Activated CD4-positive, alpha-beta T cell treated with anti-CD3 and anti-CD28 coated beads for 36 hours (primary cell): ENCODE measurements at regions not wholly inside any gene's neighbourhood (a gene's known extent, or its start where the extent isn't known, plus 50 kb on each side); places are given as distances from the start of the nearest gene placed in this dataset.
"Not testable (repeated sequence)": the region's sequence is repeated elsewhere in the genome, so short reads cannot be mapped to it uniquely, and the experiment has no call there.

Experiments
- ATAC-seq: fragments of 200-7000 bp; cut with Tn5 transposase; one replicate; pipeline ENCODE4 v1.10.0; 2021; ENCODE audit warnings: mild to moderate bottlenecking, moderate library complexity
- CTCF ChIA-PET: fragments of 350-600 bp; sonication (Branson Sonifier 250); formaldehyde crosslinking; loops from one replicate; lab custom pipeline; 2021; ENCODE audit warnings: antibody characterized with exemption; lab: Charles Lee
- POLR2A ChIA-PET: fragments of 350-600 bp; sonication (Branson Sonifier 250); formaldehyde crosslinking; loops from one replicate; lab custom pipeline; 2021; ENCODE audit warnings: antibody characterized with exemption, inconsistent platforms; lab: Charles Lee
- DNase-seq: peaks from one replicate; pipeline ENCODE4 v3.0.0-alpha.2; 2020
- H3K27ac Mint-ChIP-seq: one replicate; pipeline ENCODE4 v1.8.0; 2021; ENCODE audit warnings: mixed read lengths
- H3K27me3 Mint-ChIP-seq: one replicate; pipeline ENCODE4 v1.8.0; 2021; ENCODE audit warnings: mixed read lengths
- H3K36me3 Mint-ChIP-seq: one replicate; pipeline ENCODE4 v1.8.0; 2021; ENCODE audit warnings: low read depth, mixed read lengths
- H3K4me1 Mint-ChIP-seq: one replicate; pipeline ENCODE4 v1.8.0; 2021; ENCODE audit warnings: mixed read lengths
- H3K4me3 Mint-ChIP-seq: one replicate; pipeline ENCODE4 v1.8.0; 2021; ENCODE audit warnings: mild to moderate bottlenecking, moderate library complexity, mixed read lengths
- H3K9me3 Mint-ChIP-seq: one replicate; pipeline ENCODE4 v1.8.0; 2021; ENCODE audit warnings: low read depth, mixed read lengths
- intact Hi-C, 2 experiments: fragments of 100-400 bp; cut with DNase I in 1 of 2; cut with micrococcal nuclease in 1 of 2; formaldehyde crosslinking; loops; one replicate each; pipeline versions ENCODE4 v1.14.2 to v1.15.1; 2022 to 2024; cut with DNase I, micrococcal nuclease

GRCh38 chr15:94848054-94848453 is 616.7 kb downstream of the MCTP2 start:
- DNase-seq (no peak), ATAC-seq (no peak)
- no peaks in the 10 kb centered on the region for H3K4me1 Mint-ChIP-seq
- H3K27ac Mint-ChIP-seq = no peak overlapping the region
- peaks cover 35% of the 10 kb centered on the region for H3K27me3 Mint-ChIP-seq
- ChIA-PET CTCF (interaction anchor here (0.7 kb wide), 1 partner anchor 17 kb away, joined by 3 read pairs; no protein-coding TSS in a partner anchor), POLR2A (no interaction called here)
- intact Hi-C loops = no loop called here
- no peaks in the 10 kb centered on the region for H3K36me3 Mint-ChIP-seq
- H3K4me3 Mint-ChIP-seq = no peak overlapping the region
- H3K9me3 Mint-ChIP-seq = peaks cover 4% of the 10 kb centered on the region

GRCh38 chr15:94855018-94855408 is 623.7 kb downstream of the MCTP2 start:
- Mint-ChIP-seq H3K27ac (no peak overlapping the region), H3K4me3 (no peak overlapping the region), H3K36me3 (no peaks in the 10 kb centered on the region), H3K27me3 (peaks cover 6% of the 10 kb centered on the region), H3K4me1 (no peaks in the 10 kb centered on the region), H3K9me3 (peaks cover 6% of the 10 kb centered on the region)
- ATAC-seq (no peak), DNase-seq (no peak)
- intact Hi-C loops = no loop called here
- ChIA-PET POLR2A (no interaction called here), CTCF (interaction anchor here (0.5 kb wide), 1 partner anchor 164 kb away, joined by 3 read pairs; no protein-coding TSS in a partner anchor)

GRCh38 chr15:94855409-94856266 is 624.3 kb downstream of the MCTP2 start:
- CTCF ChIA-PET = interaction anchor here (0.5 kb wide), 1 partner anchor 165 kb away, joined by 3 read pairs; no protein-coding TSS in a partner anchor
- POLR2A ChIA-PET = no interaction called here

GRCh38 chr15:94856267-94856854 is 625.0 kb downstream of the MCTP2 start:
- intact Hi-C loops = no loop called here
- Mint-ChIP-seq H3K27me3 (peaks cover 4% of the 10 kb centered on the region), H3K4me3 (no peak overlapping the region), H3K27ac (no peak overlapping the region), H3K36me3 (no peaks in the 10 kb centered on the region), H3K4me1 (no peaks in the 10 kb centered on the region), H3K9me3 (peaks cover 6% of the 10 kb centered on the region)
- ATAC-seq (no peak), DNase-seq (no peak)
- POLR2A ChIA-PET = no interaction called here
- CTCF ChIA-PET = no interaction called here

More at GRCh38 chr15:94855409-94856266, 624.3 kb downstream of the MCTP2 start:
- ATAC-seq (no peak), DNase-seq (no peak)
- Mint-ChIP-seq H3K27ac (no peak overlapping the region), H3K4me1 (no peaks in the 10 kb centered on the region), H3K4me3 (no peak overlapping the region), H3K36me3 (no peaks in the 10 kb centered on the region), H3K27me3 (peaks cover 6% of the 10 kb centered on the region), H3K9me3 (peaks cover 6% of the 10 kb centered on the region)
- intact Hi-C loops = no loop called here

- DNase-seq (no peak), ATAC-seq (no peak)
- CTCF ChIA-PET = interaction anchor here (0.6 kb wide), 1 partner anchor 244 kb away, joined by 4 read pairs; no protein-coding TSS in a partner anchor
- no peak overlapping the region for H3K4me3 Mint-ChIP-seq
- intact Hi-C loops = no loop called here
- peaks cover 4% of the 10 kb centered on the region for H3K9me3 Mint-ChIP-seq
- no peak overlapping the region for H3K27ac Mint-ChIP-seq
- no peaks in the 10 kb centered on the region for H3K4me1 Mint-ChIP-seq
- no peaks in the 10 kb centered on the region for H3K36me3 Mint-ChIP-seq
- POLR2A ChIA-PET = no interaction called here
- H3K27me3 Mint-ChIP-seq = peaks cover 2% of the 10 kb centered on the region
Observed at GRCh38 chr15:94857466-94857865, 626.1 kb downstream of the MCTP2 start.

- CTCF ChIA-PET = no interaction called here
- intact Hi-C loops = no loop called here
- DNase-seq (no peak), ATAC-seq (no peak)
- H3K36me3 Mint-ChIP-seq = no peaks in the 10 kb centered on the region
- peaks cover 2% of the 10 kb centered on the region for H3K27me3 Mint-ChIP-seq
- no peak overlapping the region for H3K27ac Mint-ChIP-seq
- H3K4me3 Mint-ChIP-seq = no peak overlapping the region
- H3K9me3 Mint-ChIP-seq = peaks cover 4% of the 10 kb centered on the region
- POLR2A ChIA-PET = no interaction called here
- no peaks in the 10 kb centered on the region for H3K4me1 Mint-ChIP-seq
Observed at GRCh38 chr15:94858011-94858410, 626.6 kb downstream of the MCTP2 start.

- ChIA-PET POLR2A (no interaction called here), CTCF (no interaction called here)
- peaks cover 4% of the 10 kb centered on the region for H3K9me3 Mint-ChIP-seq
- no peak for ATAC-seq
- intact Hi-C loops = no loop called here
- H3K4me3 Mint-ChIP-seq = no peak overlapping the region
- DNase-seq = no peak
- H3K27ac Mint-ChIP-seq = no peak overlapping the region
- peaks cover 2% of the 10 kb centered on the region for H3K27me3 Mint-ChIP-seq
- H3K4me1 Mint-ChIP-seq = no peaks in the 10 kb centered on the region
- H3K36me3 Mint-ChIP-seq = no peaks in the 10 kb centered on the region
Observed at GRCh38 chr15:94858449-94858848, 627.1 kb downstream of the MCTP2 start.

GRCh38 chr15:94858920-94859319 is 627.6 kb downstream of the MCTP2 start:
- no peaks in the 10 kb centered on the region for H3K36me3 Mint-ChIP-seq

GRCh38 chr15:94864600-94864999 is 633.2 kb downstream of the MCTP2 start:
- intact Hi-C loops = no loop called here
- no peak overlapping the region for H3K27ac Mint-ChIP-seq
- H3K36me3 Mint-ChIP-seq = no peaks in the 10 kb centered on the region
- no peak overlapping the region for H3K4me3 Mint-ChIP-seq
- DNase-seq = no peak
- CTCF ChIA-PET = no interaction called here
- POLR2A ChIA-PET = interaction anchor here (0.6 kb wide), 1 partner anchor 630 kb away, joined by 3 read pairs; no protein-coding TSS in a partner anchor
- no peak for ATAC-seq
- no peaks in the 10 kb centered on the region for H3K4me1 Mint-ChIP-seq
- H3K27me3 Mint-ChIP-seq = no peaks in the 10 kb centered on the region
- H3K9me3 Mint-ChIP-seq = peaks cover 2% of the 10 kb centered on the region

More at GRCh38 chr15:94858920-94859319, 627.6 kb downstream of the MCTP2 start:
- Mint-ChIP-seq H3K27me3 (no peaks in the 10 kb centered on the region), H3K4me1 (no peaks in the 10 kb centered on the region), H3K9me3 (no peaks in the 10 kb centered on the region), H3K27ac (no peak overlapping the region), H3K4me3 (no peak overlapping the region)
- ATAC-seq (no peak), DNase-seq (no peak)
- CTCF ChIA-PET = no interaction called here
- intact Hi-C loops = no loop called here
- POLR2A ChIA-PET = no interaction called here

- POLR2A ChIA-PET = interaction anchor here (0.6 kb wide), 1 partner anchor 170 kb away, joined by 3 read pairs; no protein-coding TSS in a partner anchor
- CTCF ChIA-PET, H3K27ac Mint-ChIP-seq, DNase-seq, H3K27me3 Mint-ChIP-seq, H3K4me1 Mint-ChIP-seq, intact Hi-C loops, H3K9me3 Mint-ChIP-seq, ATAC-seq, H3K36me3 Mint-ChIP-seq, H3K4me3 Mint-ChIP-seq: not testable (repeated sequence)
Observed at GRCh38 chr15:94868265-94868664, 636.9 kb downstream of the MCTP2 start.

- intact Hi-C loops = no loop called here
- Mint-ChIP-seq H3K4me1 (no peaks in the 10 kb centered on the region), H3K4me3 (no peak overlapping the region), H3K36me3 (no peaks in the 10 kb centered on the region), H3K9me3 (peaks cover 10% of the 10 kb centered on the region), H3K27me3 (no peaks in the 10 kb centered on the region), H3K27ac (no peak overlapping the region)
- no peak for DNase-seq
- ChIA-PET CTCF (no interaction called here), POLR2A (no interaction called here)
- no peak for ATAC-seq
Observed at GRCh38 chr15:94875550-94875949, 644.2 kb downstream of the MCTP2 start.

- no peaks in the 10 kb centered on the region for H3K27me3 Mint-ChIP-seq
- peaks cover 5% of the 10 kb centered on the region for H3K9me3 Mint-ChIP-seq
- ATAC-seq (no peak), DNase-seq (no peak)
- POLR2A ChIA-PET = no interaction called here
- CTCF ChIA-PET = no interaction called here
- H3K4me3 Mint-ChIP-seq = no peak overlapping the region
- intact Hi-C loops = no loop called here
- H3K4me1 Mint-ChIP-seq = no peaks in the 10 kb centered on the region
- no peaks in the 10 kb centered on the region for H3K36me3 Mint-ChIP-seq
- H3K27ac Mint-ChIP-seq = no peak overlapping the region
Observed at GRCh38 chr15:94877833-94878232, 646.5 kb downstream of the MCTP2 start.
